C4-2B (cell line): ENCODE measurements at regions not wholly inside any gene's neighbourhood (a gene's known extent, or its start where the extent isn't known, plus 50 kb on each side); places are given as distances from the start of the nearest gene placed in this dataset.

Experiments
- CTCF ChIP-seq: fragments of 450-650 bp; conservative IDR thresholded peaks from 2 replicates; pipeline ENCODE4 v1.5.1; 2017; ENCODE audit warnings: mild to moderate bottlenecking
- ZFX ChIP-seq: fragments of 450-650 bp; IDR thresholded peaks from 2 replicates; pipeline ENCODE4 v1.6.1; 2017

GRCh38 chr1:108055387-108055786, 90.4 kb upstream of the VAV3 start:
- TF ChIP-seq CTCF (no peak), ZFX (no peak)
